H1 (cell line): ENCODE measurements at regions not wholly inside any gene's neighbourhood (a gene's known extent, or its start where the extent isn't known, plus 50 kb on each side); places are given as distances from the start of the nearest gene placed in this dataset.

Source experiments
- CTCF ChIA-PET: fragments of 300-600 bp; sonication (Branson Sonifier 250); formaldehyde crosslinking; loops from one replicate; lab custom pipeline; 2021; ENCODE audit not compliant: partially characterized antibody; lab: Charles Lee
- POLR2A ChIA-PET: fragments of 300-600 bp; sonication (Branson Sonifier 250); formaldehyde crosslinking; loops from one replicate; lab custom pipeline; 2021; ENCODE audit warnings: inconsistent platforms; ENCODE audit not compliant: partially characterized antibody; lab: Charles Lee
- DNase-seq, 2 experiments: peaks; one replicate each; pipeline versions ENCODE4 v3.0.0 to v3.0.0-alpha.2; 2010 to 2022; ENCODE audit warnings: low spot score in 2 of 2, low read depth in 1 of 2, mixed read lengths in 1 of 2
- FAIRE-seq: peaks from 2 replicates; lab custom pipeline; 2011; peaks lifted over from hg19 to GRCh38; lab: Jason Lieb, UNC
- H2AFZ ChIP-seq: 2 replicates; pipeline ENCODE4 v1.8.1; 2012; ENCODE audit warnings: low read length, inconsistent platforms
- H2AK5ac ChIP-seq: 2 replicates; pipeline ENCODE4 v1.6.1; 2013; ENCODE audit warnings: low read depth, low read length
- H2BK120ac ChIP-seq: replicated peaks from 2 replicates; pipeline ENCODE3; 2013; ENCODE audit warnings: low read depth, low read length, inconsistent platforms
- H2BK12ac ChIP-seq: 2 replicates; pipeline ENCODE4 v1.6.1; 2013; ENCODE audit warnings: low read depth, low read length
- H2BK15ac ChIP-seq: 2 replicates; pipeline ENCODE4 v1.6.1; 2013; ENCODE audit warnings: low read length
- H2BK20ac ChIP-seq: 2 replicates; pipeline ENCODE4 v1.6.1; 2013; ENCODE audit warnings: low read length
- H2BK5ac ChIP-seq: 2 replicates; pipeline ENCODE4 v1.6.1; 2013; ENCODE audit warnings: low read depth, low read length
- H3K14ac ChIP-seq: 2 replicates; pipeline ENCODE4 v1.6.1; 2013; ENCODE audit warnings: inconsistent platforms; ENCODE audit not compliant: insufficient read length
- H3K18ac ChIP-seq: 2 replicates; pipeline ENCODE4 v1.6.1; 2013; ENCODE audit warnings: low read length; ENCODE audit errors: extremely low read depth
- H3K23ac ChIP-seq: 2 replicates; pipeline ENCODE4 v1.6.1; 2013; ENCODE audit warnings: inconsistent platforms; ENCODE audit not compliant: insufficient read length
- H3K23me2 ChIP-seq: 2 replicates; pipeline ENCODE4 v1.6.1; 2013; ENCODE audit warnings: low read depth, low read length
- H3K27ac ChIP-seq: 2 replicates; pipeline ENCODE4 v1.6.1; 2011; ENCODE audit warnings: low read depth, low read length, inconsistent platforms
- H3K27me3 ChIP-seq, 4 experiments: replicated peaks in 1 of 4; 1 replicate in 1 of 4; 2 replicates in 3 of 4; pipeline versions ENCODE4 v1.6.1 to v1.8.1; 2011 to 2013; ENCODE audit warnings: low read length in 3 of 4, mild to moderate bottlenecking in 3 of 4, inconsistent platforms in 2 of 4, mixed read lengths in 2 of 4, moderate library complexity in 1 of 4; ENCODE audit not compliant: control insufficient read depth in 3 of 4, insufficient read depth in 3 of 4; ENCODE audit errors: extremely low read depth in 1 of 4
- H3K36me3 ChIP-seq, 4 experiments: 2 replicates each; pipeline versions ENCODE4 v1.6.1 to v1.8.1; 2011 to 2013; ENCODE audit warnings: mild to moderate bottlenecking in 4 of 4, low read length in 3 of 4, moderate library complexity in 2 of 4, control low read depth in 1 of 4, inconsistent platforms in 1 of 4; ENCODE audit not compliant: insufficient read depth in 4 of 4, control insufficient read depth in 2 of 4
- H3K4ac ChIP-seq: replicated peaks from 2 replicates; pipeline ENCODE3; 2013; ENCODE audit warnings: low read length, low read depth, mixed read lengths, inconsistent platforms; ENCODE audit not compliant: insufficient read length
- H3K4me1 ChIP-seq, 4 experiments: replicated peaks in 1 of 4; 1 replicate in 1 of 4; 2 replicates in 3 of 4; pipeline versions ENCODE4 v1.6.1 to v1.8.1; 2011 to 2013; ENCODE audit warnings: low read length in 3 of 4, inconsistent platforms in 2 of 4, mixed read lengths in 1 of 4; ENCODE audit not compliant: insufficient read depth in 4 of 4, control insufficient read depth in 3 of 4
- H3K4me2 ChIP-seq, 2 experiments: 2 replicates each; pipeline versions ENCODE4 v1.6.1 to v1.8.1; 2011 to 2013; ENCODE audit warnings: low read depth in 2 of 2, low read length in 2 of 2, control low read depth in 1 of 2, inconsistent platforms in 1 of 2, mild to moderate bottlenecking in 1 of 2; ENCODE audit not compliant: insufficient read depth in 1 of 2
- H3K4me3 ChIP-seq, 4 experiments: fragments of 200-600, 300-600 bp in 1 of 4; sonication (generic), shearing (Covaris generic), sonication (Bioruptor Twin) in 1 of 4; 2 replicates each; pipeline versions ENCODE4 v1.5.1 to v1.8.1; 2011 to 2016; ENCODE audit warnings: low read length in 4 of 4, low read depth in 3 of 4, control low read depth in 2 of 4, inconsistent platforms in 2 of 4, mild to moderate bottlenecking in 2 of 4, mixed read lengths in 1 of 4, moderate library complexity in 1 of 4; ENCODE audit not compliant: insufficient read depth in 2 of 4; ENCODE audit errors: extremely low read depth in 1 of 4
- H3K56ac ChIP-seq: replicated peaks from 2 replicates; pipeline ENCODE3; 2013; ENCODE audit warnings: low read depth, mild to moderate bottlenecking, mixed read lengths, low read length, inconsistent platforms; ENCODE audit not compliant: insufficient read length
- H3K79me1 ChIP-seq: 2 replicates; pipeline ENCODE4 v1.6.1; 2013; ENCODE audit warnings: low read depth, low read length, control low read depth
- H3K79me2 ChIP-seq, 2 experiments: 2 replicates each; pipeline versions ENCODE4 v1.6.1 to v1.8.1; 2012 to 2013; ENCODE audit warnings: low read length in 2 of 2, mild to moderate bottlenecking in 2 of 2, inconsistent platforms in 1 of 2; ENCODE audit not compliant: insufficient read depth in 2 of 2, control insufficient read depth in 1 of 2
- H3K9ac ChIP-seq, 4 experiments: replicated peaks in 1 of 4; 1 replicate in 1 of 4; 2 replicates in 3 of 4; pipeline versions ENCODE4 v1.6.1 to v1.8.1; 2011 to 2013; ENCODE audit warnings: low read depth in 3 of 4, low read length in 3 of 4, control low read depth in 2 of 4, mild to moderate bottlenecking in 2 of 4, moderate library complexity in 2 of 4, inconsistent platforms in 1 of 4; ENCODE audit errors: extremely low read depth in 1 of 4
- H3K9me3 ChIP-seq, 2 experiments: 2 replicates each; pipeline versions ENCODE4 v1.6.1 to v1.8.1; 2012 to 2013; ENCODE audit warnings: mild to moderate bottlenecking in 2 of 2, moderate library complexity in 2 of 2, control low read depth in 1 of 2, inconsistent platforms in 1 of 2, low read depth in 1 of 2, low read length in 1 of 2, mixed read lengths in 1 of 2; ENCODE audit not compliant: insufficient read depth in 2 of 2
- H4K20me1 ChIP-seq, 2 experiments: replicated peaks in 1 of 2; 2 replicates each; pipeline versions ENCODE3 to v1.8.1; 2011 to 2013; ENCODE audit warnings: inconsistent platforms in 2 of 2, low read length in 2 of 2, mild to moderate bottlenecking in 1 of 2; ENCODE audit not compliant: insufficient read depth in 2 of 2, control insufficient read depth in 1 of 2
- H4K5ac ChIP-seq: 2 replicates; pipeline ENCODE4 v1.6.1; 2013; ENCODE audit warnings: low read length, low read depth, mixed read lengths, inconsistent platforms; ENCODE audit not compliant: insufficient read length
- H4K8ac ChIP-seq: 2 replicates; pipeline ENCODE4 v1.8.0; 2013; ENCODE audit warnings: mild to moderate bottlenecking, moderate library complexity, low read length, inconsistent platforms; ENCODE audit not compliant: insufficient read depth; ENCODE audit errors: extremely low read depth
- H4K91ac ChIP-seq: replicated peaks from 2 replicates; pipeline ENCODE3; 2013; ENCODE audit warnings: low read length, mixed read lengths, inconsistent platforms; ENCODE audit not compliant: insufficient read length
- CEBPB ChIP-seq: IDR thresholded peaks from 2 replicates; pipeline ENCODE4 v1.6.1; 2012; ENCODE audit warnings: low read depth, low read length
- E2F6 ChIP-seq: IDR thresholded peaks from 2 replicates; pipeline ENCODE4 v1.6.1; 2012; ENCODE audit warnings: inconsistent platforms
- MAFK ChIP-seq: IDR thresholded peaks from 2 replicates; pipeline ENCODE4 v1.6.1; 2012; ENCODE audit warnings: low read depth, mild to moderate bottlenecking, improper control_type of control experiment, low read length
- POU5F1 ChIP-seq: IDR thresholded peaks from 2 replicates; pipeline ENCODE4 v1.6.1; 2011; ENCODE audit warnings: low read depth, mild to moderate bottlenecking, low read length, moderate library complexity
- RBBP5 ChIP-seq: IDR thresholded peaks from 2 replicates; pipeline ENCODE4 v1.7.1; 2012; ENCODE audit warnings: low read depth, mild to moderate bottlenecking, inconsistent platforms, low read length, moderate library complexity, borderline replicate concordance
- SP2 ChIP-seq: IDR thresholded peaks from 2 replicates; pipeline ENCODE4 v1.6.1; 2012; ENCODE audit warnings: mild to moderate bottlenecking, low read length, inconsistent platforms
- SP4 ChIP-seq: IDR thresholded peaks from 2 replicates; pipeline ENCODE4 v1.6.1; 2012; ENCODE audit warnings: low read length, inconsistent platforms
- WGBS, 2 experiments: shearing (Covaris generic) in 1 of 2; methylation state at CpG; one replicate each; pipeline versions ENCODE4 v1.1.6 to v1.1.7; 2013 to 2015; ENCODE audit warnings: low lambda C conversion rate in 2 of 2, mixed read lengths in 2 of 2, inconsistent platforms in 1 of 2, low coverage in 1 of 2, missing lambda C conversion rate in 1 of 2; ENCODE audit not compliant: insufficient replicate concordance in 2 of 2, insufficient coverage in 1 of 2, insufficient read length in 1 of 2; ENCODE audit errors: extremely low coverage in 1 of 2, missing lambda C conversion rate in 1 of 2; 5-methylcytosine and 5-hydroxymethylcytosine counted together

- Histone ChIP-seq H3K23ac (no peak overlapping the region), H4K20me1 (no peaks in the 10 kb centered on the region), H3K56ac (no peak overlapping the region), H3K4me3 (no peak overlapping the region), H2AFZ (no peak overlapping the region), H4K5ac (no peak overlapping the region), H3K27me3 (no peaks in the 10 kb centered on the region), H2BK20ac (no peak overlapping the region), H3K36me3 (no peaks in the 10 kb centered on the region), H3K18ac (no peak overlapping the region), H2BK5ac (no peak overlapping the region), H2BK15ac (no peak overlapping the region), H2BK12ac (no peak overlapping the region), H3K23me2 (no peaks in the 10 kb centered on the region), H3K9me3 (no peaks in the 10 kb centered on the region), H4K91ac (no peak overlapping the region), H2BK120ac (no peak overlapping the region), H2AK5ac (no peak overlapping the region), H3K9ac (no peak overlapping the region), H4K8ac (no peak overlapping the region), H3K4me2 (no peak overlapping the region), H3K4ac (no peak overlapping the region), H3K79me2 (no peaks in the 10 kb centered on the region), H3K27ac (no peak overlapping the region), H3K4me1 (peaks cover 0 to 4% (median 4%) of the 10 kb centered on the region in 4 experiments; a peak in 6 of 7 replicates), H3K14ac (no peak overlapping the region), H3K79me1 (no peaks in the 10 kb centered on the region)
- POLR2A ChIA-PET, result no interaction called here
- DNase-seq (no peak), FAIRE-seq (no peak)
- WGBS, 2 experiments, result 86% methylated on average over 1 of the region's 1 CpG; no CpG with 5 or more reads in 1 of the 2 experiments
- TF ChIP-seq CEBPB, result no peak
- no peak for TF ChIP-seq RBBP5
- no peak for TF ChIP-seq SP4
- TF ChIP-seq MAFK, result no peak
- TF ChIP-seq E2F6, result no peak
- TF ChIP-seq POU5F1, result no peak
- TF ChIP-seq SP2, result no peak
- CTCF ChIA-PET, result interaction anchor here (1.2 kb wide), 1 partner anchor 22 kb away, joined by 4 read pairs; no protein-coding TSS in a partner anchor
These were observed 344.1 kb upstream of the WWC1 start for GRCh38 chr5:167947306-167947705.
